Right forelimb (tissue), 1 donor: ENCODE measurements at regions not wholly inside any gene's neighbourhood (a gene's known extent, or its start where the extent isn't known, plus 50 kb on each side); places are given as distances from the start of the nearest gene placed in this dataset.
"Not testable (repeated sequence)": the region's sequence is repeated elsewhere in the genome, so short reads cannot be mapped to it uniquely, and the experiment has no call there.

Experiments used
- DNase-seq: peaks from one replicate; pipeline ENCODE4 v3.0.0-alpha.2; 2018

GRCh38 chr6:47180633-47181032 is 129.1 kb downstream of the TNFRSF21 start:
- no peak for DNase-seq

GRCh38 chr6:47179286-47179685 is 130.4 kb downstream of the TNFRSF21 start:
- no peak for DNase-seq

- no peak for DNase-seq
Observed at GRCh38 chr6:47175656-47176055, 133.5 kb upstream of the ADGRF1 start.

GRCh38 chr6:47174502-47175023 is 132.4 kb upstream of the ADGRF1 start:
- DNase-seq, result no peak

- not testable (repeated sequence) for DNase-seq
Observed at GRCh38 chr6:47174063-47174462, 131.9 kb upstream of the ADGRF1 start.

GRCh38 chr6:47173145-47173544 is 131.0 kb upstream of the ADGRF1 start:
- DNase-seq, result not testable (repeated sequence)

GRCh38 chr6:47170617-47170947 is 128.4 kb upstream of the ADGRF1 start:
- no peak for DNase-seq

- DNase-seq, result no peak
Observed at GRCh38 chr6:47169785-47170616, 127.9 kb upstream of the ADGRF1 start.

- no peak for DNase-seq
Observed at GRCh38 chr6:47168180-47168579, 126.0 kb upstream of the ADGRF1 start.

- no peak for DNase-seq
Observed at GRCh38 chr6:47165918-47166317, 123.8 kb upstream of the ADGRF1 start.

- DNase-seq, result no peak
Observed at GRCh38 chr6:47164877-47165276, 122.7 kb upstream of the ADGRF1 start.

- no peak for DNase-seq
Observed at GRCh38 chr6:47163536-47163935, 121.4 kb upstream of the ADGRF1 start.

- no peak for DNase-seq
Observed at GRCh38 chr6:47162793-47163192, 120.7 kb upstream of the ADGRF1 start.

- DNase-seq, result no peak
Observed at GRCh38 chr6:47162231-47162630, 120.1 kb upstream of the ADGRF1 start.

GRCh38 chr6:47161176-47161687 is 119.1 kb upstream of the ADGRF1 start:
- no peak for DNase-seq

GRCh38 chr6:47160702-47161101 is 118.6 kb upstream of the ADGRF1 start:
- no peak for DNase-seq

GRCh38 chr6:47159763-47160162 is 117.6 kb upstream of the ADGRF1 start:
- DNase-seq, result no peak

GRCh38 chr6:47157653-47158219 is 115.6 kb upstream of the ADGRF1 start:
- DNase-seq, result no peak

- DNase-seq, result no peak
Observed at GRCh38 chr6:47157063-47157462, 114.9 kb upstream of the ADGRF1 start.

GRCh38 chr6:47156196-47156595 is 114.1 kb upstream of the ADGRF1 start:
- no peak for DNase-seq

GRCh38 chr6:47153404-47153755 is 111.2 kb upstream of the ADGRF1 start:
- no peak for DNase-seq

- no peak for DNase-seq
Observed at GRCh38 chr6:47152666-47153403, 110.7 kb upstream of the ADGRF1 start.

- no peak for DNase-seq
Observed at GRCh38 chr6:47151232-47151898, 109.2 kb upstream of the ADGRF1 start.
